ENCODE measurements at regions not wholly inside any gene's neighbourhood (a gene's known extent, or its start where the extent isn't known, plus 50 kb on each side); places are given as distances from the start of the nearest gene placed in this dataset.
"Not testable (repeated sequence)": the region's sequence is repeated elsewhere in the genome, so short reads cannot be mapped to it uniquely, and the experiment has no call there.

DNA sequence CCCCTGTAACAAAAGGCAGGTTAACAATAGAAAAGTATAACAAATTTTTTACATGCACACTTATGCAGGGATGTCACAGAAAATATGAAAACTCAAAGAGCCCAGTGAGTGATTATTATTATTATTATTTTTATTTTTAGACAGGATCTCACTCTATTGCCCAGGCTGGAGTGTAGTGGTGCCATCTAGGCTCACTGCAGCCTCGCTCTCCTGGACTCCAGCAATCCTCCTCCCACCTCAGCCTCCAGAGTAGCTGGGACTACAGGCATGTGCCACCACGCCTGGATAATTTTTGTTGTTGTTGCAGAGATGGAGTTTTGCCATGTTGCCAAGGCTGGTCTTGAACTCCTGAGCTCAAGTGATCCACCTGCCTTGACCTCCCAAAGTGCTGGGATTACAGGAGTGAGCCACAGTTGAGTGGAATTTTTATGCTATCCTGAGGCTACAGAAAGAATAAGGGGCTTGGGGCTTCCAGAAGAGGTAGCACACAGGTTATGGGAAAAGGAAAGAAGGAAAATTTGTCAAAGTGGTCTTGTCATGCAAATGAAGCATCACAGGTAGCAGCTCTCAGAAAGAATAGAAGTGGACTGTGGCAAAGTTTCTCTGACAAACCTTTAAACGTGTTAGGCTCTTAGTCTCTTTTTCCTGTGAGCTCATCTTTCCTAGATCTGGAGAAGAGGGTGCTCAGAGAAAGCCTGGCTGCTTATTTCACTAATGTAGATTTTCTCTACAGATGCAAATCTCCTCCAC, 87.7 kb upstream of the LSM14A start:
- Histone ChIP-seq H3K27me3 (ENCODE audit: control insufficient read depth, insufficient read depth, low read length) (no peaks in the 10 kb centered on the region), H3K36me3 (ENCODE audit: control insufficient read depth, insufficient read depth, low read length) (no peaks in the 10 kb centered on the region)

DNA sequence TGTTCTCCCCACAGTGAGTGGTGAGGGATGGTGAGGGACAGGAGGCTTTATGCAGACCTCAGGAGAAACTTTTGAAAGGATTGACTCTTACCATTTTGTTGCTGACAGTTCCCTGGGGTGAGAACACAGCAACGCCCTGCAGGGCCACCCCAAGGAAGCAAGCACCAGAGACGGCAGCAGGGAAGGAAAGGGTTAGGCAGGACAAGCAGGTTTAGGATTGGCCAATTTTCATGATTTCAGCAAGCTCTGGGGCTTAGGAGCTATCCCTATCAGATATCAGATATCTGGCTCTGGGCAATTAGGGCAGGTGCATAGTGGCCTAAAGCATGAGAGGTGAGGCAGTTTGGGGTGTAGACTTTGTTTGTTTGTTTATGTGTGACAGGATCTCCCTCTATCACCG, 87.0 kb upstream of the LSM14A start:
- no peak overlapping the region for H3K27ac ChIP-seq (ENCODE audit: low read depth, low read length)
- H3K4me1 ChIP-seq (ENCODE audit: control insufficient read depth, insufficient read depth, low read length): peaks cover 23% of the 10 kb centered on the region
- H3K4me3 ChIP-seq (ENCODE audit: low read depth, low read length): no peak overlapping the region
- H3K9me3 ChIP-seq (ENCODE audit: control insufficient read depth, insufficient read depth, low read depth, low read length): peaks cover 13% of the 10 kb centered on the region
- no peak overlapping the region for H3K9ac ChIP-seq (ENCODE audit: low read length)
- no peaks in the 10 kb centered on the region for H3K36me3 ChIP-seq (ENCODE audit: control insufficient read depth, insufficient read depth, low read length)
- no peaks in the 10 kb centered on the region for H3K27me3 ChIP-seq (ENCODE audit: control insufficient read depth, insufficient read depth, low read length)

More for the DNA sequence above, 87.7 kb upstream of the LSM14A start:
- Histone ChIP-seq H3K27ac (ENCODE audit: low read depth, low read length) (no peak overlapping the region), H3K9ac (ENCODE audit: low read length) (no peak overlapping the region), H3K9me3 (ENCODE audit: control insufficient read depth, insufficient read depth, low read depth, low read length) (peaks cover 13% of the 10 kb centered on the region), H3K4me1 (ENCODE audit: control insufficient read depth, insufficient read depth, low read length) (peaks cover 23% of the 10 kb centered on the region), H3K4me3 (ENCODE audit: low read depth, low read length) (no peak overlapping the region)

DNA sequence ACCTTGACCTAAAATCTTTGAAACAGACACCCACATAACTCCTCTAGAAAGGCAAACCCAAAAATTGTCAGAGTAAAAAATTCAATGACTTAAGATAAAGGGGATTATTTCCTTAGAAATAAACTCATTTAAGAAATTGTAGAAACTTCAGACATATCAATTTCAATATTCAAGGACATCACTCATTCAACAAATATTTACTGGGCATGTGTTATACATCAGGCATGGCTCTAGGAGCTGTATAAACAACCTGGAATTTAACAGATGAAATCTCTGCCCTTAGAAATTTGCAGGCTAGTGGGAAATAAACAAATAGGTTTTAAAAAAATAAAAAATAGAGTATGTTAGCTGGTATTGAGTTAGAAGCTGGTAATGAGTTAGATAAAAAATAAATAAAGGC, 84.0 kb upstream of the LSM14A start:
- Histone ChIP-seq H3K27ac (ENCODE audit: low read depth, low read length) (no peak overlapping the region), H3K27me3 (ENCODE audit: control insufficient read depth, insufficient read depth, low read length) (no peaks in the 10 kb centered on the region), H3K9ac (ENCODE audit: low read length) (no peak overlapping the region), H3K4me1 (ENCODE audit: control insufficient read depth, insufficient read depth, low read length) (peaks cover 14% of the 10 kb centered on the region), H3K36me3 (ENCODE audit: control insufficient read depth, insufficient read depth, low read length) (no peaks in the 10 kb centered on the region), H3K4me3 (ENCODE audit: low read depth, low read length) (no peak overlapping the region), H3K9me3 (ENCODE audit: control insufficient read depth, insufficient read depth, low read depth, low read length) (peaks cover 13% of the 10 kb centered on the region)

DNA sequence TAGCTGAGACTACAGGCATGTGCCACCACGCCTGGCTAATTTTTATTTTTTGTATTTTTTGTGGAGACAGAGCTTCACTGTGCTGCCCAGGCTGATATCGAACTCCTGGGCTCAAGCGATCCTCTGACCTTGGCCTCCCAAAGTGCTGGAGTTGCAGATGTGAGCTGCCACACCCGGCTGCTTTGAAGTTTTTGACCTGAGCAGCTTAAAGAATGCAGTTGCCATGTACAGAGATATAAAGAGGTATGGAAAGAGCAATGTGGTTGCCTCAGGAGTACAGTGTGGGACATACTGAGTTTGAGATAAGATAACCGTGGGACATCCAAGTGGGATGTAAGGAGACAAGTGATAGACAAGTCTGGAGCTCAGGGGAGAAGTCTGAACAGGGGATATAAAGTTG, 82.7 kb upstream of the LSM14A start:
- Histone ChIP-seq H3K4me1 (ENCODE audit: control insufficient read depth, insufficient read depth, low read length) (peaks cover 12% of the 10 kb centered on the region), H3K9me3 (ENCODE audit: control insufficient read depth, insufficient read depth, low read depth, low read length) (peaks cover 13% of the 10 kb centered on the region), H3K36me3 (ENCODE audit: control insufficient read depth, insufficient read depth, low read length) (no peaks in the 10 kb centered on the region), H3K4me3 (ENCODE audit: low read depth, low read length) (no peak overlapping the region), H3K9ac (ENCODE audit: low read length) (no peak overlapping the region), H3K27ac (ENCODE audit: low read depth, low read length) (no peak overlapping the region), H3K27me3 (ENCODE audit: control insufficient read depth, insufficient read depth, low read length) (no peaks in the 10 kb centered on the region)

DNA sequence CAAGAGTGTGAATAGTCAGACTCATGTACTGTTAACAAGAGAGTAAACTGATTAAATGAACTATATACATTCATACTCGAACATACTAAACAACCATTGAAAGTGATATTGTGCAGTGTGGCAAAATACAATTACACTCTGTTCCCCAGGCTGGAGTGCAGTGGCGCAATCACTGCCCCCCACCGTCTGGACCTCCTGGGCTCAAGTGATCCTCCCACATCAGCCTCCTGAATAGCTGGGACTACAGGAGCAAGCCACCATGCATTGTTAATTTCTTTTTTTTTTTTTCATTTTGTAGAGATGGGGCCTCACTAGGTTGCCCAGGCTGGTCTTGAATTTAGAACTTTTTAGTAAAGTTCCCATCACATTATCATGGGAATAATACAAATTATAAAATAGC, 77.3 kb upstream of the LSM14A start:
- Histone ChIP-seq H3K4me1 (ENCODE audit: control insufficient read depth, insufficient read depth, low read length) (peaks cover 2% of the 10 kb centered on the region; the same call in 1 of the 2 replicates), H3K4me3 (ENCODE audit: low read depth, low read length) (no peak overlapping the region), H3K27me3 (ENCODE audit: control insufficient read depth, insufficient read depth, low read length) (no peaks in the 10 kb centered on the region), H3K27ac (ENCODE audit: low read depth, low read length) (no peak overlapping the region), H3K9me3 (ENCODE audit: control insufficient read depth, insufficient read depth, low read depth, low read length) (no peaks in the 10 kb centered on the region), H3K36me3 (ENCODE audit: control insufficient read depth, insufficient read depth, low read length) (no peaks in the 10 kb centered on the region), H3K9ac (ENCODE audit: low read length) (no peak overlapping the region)

DNA sequence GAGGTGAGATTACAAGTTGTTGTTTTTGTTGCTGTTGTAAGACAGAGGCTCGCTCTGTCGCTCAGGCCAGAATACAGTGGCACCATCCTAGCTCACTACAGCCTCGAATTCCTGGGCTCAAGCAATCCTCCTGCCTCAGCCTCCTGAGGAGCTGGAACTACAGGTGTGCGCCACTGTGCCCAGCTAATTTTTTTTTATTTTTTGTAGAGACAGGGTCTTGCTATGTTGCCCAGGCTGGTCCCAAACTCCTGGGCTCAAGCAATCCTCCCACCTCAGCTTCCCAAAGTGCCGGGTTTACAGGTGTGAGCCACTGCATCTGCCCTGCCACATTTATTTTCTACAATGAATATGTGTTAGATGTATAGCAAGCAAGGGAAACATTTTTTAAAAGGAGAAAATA, 76.9 kb upstream of the LSM14A start:
- H3K4me3 ChIP-seq (ENCODE audit: low read depth, low read length); H3K9me3 ChIP-seq (ENCODE audit: control insufficient read depth, insufficient read depth, low read depth, low read length); H3K36me3 ChIP-seq (ENCODE audit: control insufficient read depth, insufficient read depth, low read length); H3K4me1 ChIP-seq (ENCODE audit: control insufficient read depth, insufficient read depth, low read length); H3K27me3 ChIP-seq (ENCODE audit: control insufficient read depth, insufficient read depth, low read length); H3K9ac ChIP-seq (ENCODE audit: low read length); H3K27ac ChIP-seq (ENCODE audit: low read depth, low read length): not testable (repeated sequence)

DNA sequence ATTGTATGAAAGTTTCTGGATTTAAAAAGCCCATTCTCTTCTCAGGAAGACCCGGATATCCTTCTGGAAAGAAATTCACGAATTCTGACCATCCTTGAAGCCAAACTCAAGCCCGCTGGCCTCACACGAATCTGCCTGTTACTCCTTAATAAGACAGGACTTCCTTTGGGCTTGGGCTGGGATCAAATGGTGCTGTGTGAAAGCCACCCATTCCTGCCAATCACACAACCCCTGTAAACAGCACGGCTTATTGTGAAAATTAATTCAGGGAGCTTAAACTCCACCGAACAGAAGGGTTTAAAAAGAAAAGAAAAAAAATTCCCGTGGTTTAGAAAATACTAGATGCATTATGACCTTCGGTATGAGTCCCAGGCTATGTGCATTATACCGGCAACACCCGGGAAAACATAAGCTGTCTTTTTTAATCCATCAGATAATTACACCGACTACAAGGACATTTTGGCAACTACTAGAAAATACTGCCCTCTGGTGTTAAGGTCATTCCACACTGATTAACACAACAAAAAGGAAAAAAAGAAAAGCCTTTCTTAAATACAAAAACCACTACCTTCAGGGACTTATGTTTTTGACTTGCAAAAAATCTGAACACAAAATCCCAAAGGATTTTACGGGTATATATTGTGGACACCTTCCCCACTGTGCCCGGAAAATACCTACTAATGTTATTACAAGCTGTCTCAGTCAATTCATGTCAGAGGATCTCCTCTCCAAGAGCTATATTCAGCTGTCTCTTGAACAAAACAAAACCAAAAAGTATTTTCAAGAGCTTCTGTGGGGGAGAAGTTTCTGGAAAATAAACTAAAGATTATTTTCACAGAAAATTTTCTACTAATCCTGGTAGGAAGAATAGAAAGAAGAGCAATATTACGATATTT, 76.0 kb upstream of the LSM14A start:
- H3K9me3 ChIP-seq (ENCODE audit: control insufficient read depth, insufficient read depth, low read depth, low read length): no peaks in the 10 kb centered on the region
- no peaks in the 10 kb centered on the region for H3K36me3 ChIP-seq (ENCODE audit: control insufficient read depth, insufficient read depth, low read length)
- H3K9ac ChIP-seq (ENCODE audit: low read length): no peak overlapping the region
- peak overlapping the region; percentile 38; the same call in 1 of the 2 replicates for H3K4me3 ChIP-seq (ENCODE audit: low read depth, low read length)
- peaks cover 2% of the 10 kb centered on the region; the same call in 1 of the 2 replicates for H3K4me1 ChIP-seq (ENCODE audit: control insufficient read depth, insufficient read depth, low read length)
- no peak overlapping the region for H3K27ac ChIP-seq (ENCODE audit: low read depth, low read length)
- no peaks in the 10 kb centered on the region for H3K27me3 ChIP-seq (ENCODE audit: control insufficient read depth, insufficient read depth, low read length)

DNA sequence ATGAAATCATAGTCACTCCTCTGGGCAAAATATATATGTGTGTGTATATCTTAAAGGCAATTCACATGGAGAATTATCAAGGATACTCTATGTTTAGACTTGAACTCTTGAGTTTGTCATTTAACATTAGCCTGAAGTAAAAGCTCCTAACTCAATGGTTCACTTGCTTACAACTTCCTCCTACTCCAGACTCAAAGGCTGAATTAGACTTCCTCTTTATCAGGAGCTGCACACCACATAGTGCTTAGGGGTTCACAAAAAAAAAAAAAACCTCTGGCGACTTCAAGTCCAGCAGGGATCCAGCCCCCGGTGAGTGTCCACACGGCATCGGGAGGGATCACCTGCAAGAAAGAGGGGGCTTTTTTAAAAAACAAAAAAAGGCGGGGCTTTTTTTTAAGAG, 68.2 kb upstream of the LSM14A start:
- Histone ChIP-seq H3K27me3 (ENCODE audit: control insufficient read depth, insufficient read depth, low read length) (no peaks in the 10 kb centered on the region), H3K4me1 (ENCODE audit: control insufficient read depth, insufficient read depth, low read length) (no peaks in the 10 kb centered on the region), H3K4me3 (ENCODE audit: low read depth, low read length) (no peak overlapping the region), H3K27ac (ENCODE audit: low read depth, low read length) (no peak overlapping the region), H3K9me3 (ENCODE audit: control insufficient read depth, insufficient read depth, low read depth, low read length) (no peaks in the 10 kb centered on the region), H3K9ac (ENCODE audit: low read length) (no peak overlapping the region), H3K36me3 (ENCODE audit: control insufficient read depth, insufficient read depth, low read length) (no peaks in the 10 kb centered on the region)

DNA sequence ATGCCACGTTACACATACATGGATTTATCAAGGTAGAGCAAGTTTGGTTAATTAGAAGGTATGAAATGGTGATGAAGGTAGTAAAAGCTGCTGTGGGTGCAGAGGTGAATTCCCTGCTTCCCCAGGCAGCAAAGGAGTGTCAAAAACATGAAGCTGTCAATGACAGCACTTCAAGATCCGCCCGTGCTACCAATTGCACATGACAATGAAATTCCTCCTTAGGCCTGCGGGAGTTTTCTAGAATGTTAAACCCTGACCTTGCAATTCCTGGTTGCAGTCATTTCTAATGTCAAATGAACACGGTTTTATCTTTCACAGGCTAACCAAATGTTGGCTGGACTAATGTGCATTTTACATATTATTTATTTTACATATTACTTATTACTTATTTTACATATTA, 67.7 kb upstream of the LSM14A start:
- no peaks in the 10 kb centered on the region for H3K27me3 ChIP-seq (ENCODE audit: control insufficient read depth, insufficient read depth, low read length)
- no peak overlapping the region for H3K4me3 ChIP-seq (ENCODE audit: low read depth, low read length)
- no peaks in the 10 kb centered on the region for H3K9me3 ChIP-seq (ENCODE audit: control insufficient read depth, insufficient read depth, low read depth, low read length)
- no peaks in the 10 kb centered on the region for H3K4me1 ChIP-seq (ENCODE audit: control insufficient read depth, insufficient read depth, low read length)
- no peaks in the 10 kb centered on the region for H3K36me3 ChIP-seq (ENCODE audit: control insufficient read depth, insufficient read depth, low read length)
- no peak overlapping the region for H3K27ac ChIP-seq (ENCODE audit: low read depth, low read length)
- H3K9ac ChIP-seq (ENCODE audit: low read length): no peak overlapping the region

DNA sequence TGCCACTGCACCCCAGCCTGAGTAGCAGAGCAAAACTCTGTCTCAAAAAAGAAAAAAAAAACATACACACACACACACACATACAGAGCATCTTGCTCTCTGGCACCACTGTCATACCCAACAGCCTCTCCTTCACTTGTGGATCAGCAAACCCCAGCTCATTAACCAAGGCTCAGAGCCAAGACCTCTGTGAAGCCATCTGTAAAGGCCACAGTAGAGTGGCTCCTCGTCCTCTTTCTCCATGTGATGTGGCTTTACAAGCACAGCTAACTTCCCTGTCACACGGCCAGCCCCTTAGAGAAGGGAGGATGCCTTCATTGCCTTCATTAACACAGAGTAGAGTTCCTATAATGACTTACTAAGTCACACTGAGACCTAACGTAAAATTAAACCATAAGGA, 62.7 kb upstream of the LSM14A start:
- Histone ChIP-seq H3K4me3 (ENCODE audit: low read depth, low read length) (no peak overlapping the region), H3K9ac (ENCODE audit: low read length) (no peak overlapping the region), H3K27ac (ENCODE audit: low read depth, low read length) (no peak overlapping the region), H3K36me3 (ENCODE audit: control insufficient read depth, insufficient read depth, low read length) (no peaks in the 10 kb centered on the region), H3K9me3 (ENCODE audit: control insufficient read depth, insufficient read depth, low read depth, low read length) (no peaks in the 10 kb centered on the region), H3K4me1 (ENCODE audit: control insufficient read depth, insufficient read depth, low read length) (no peaks in the 10 kb centered on the region), H3K27me3 (ENCODE audit: control insufficient read depth, insufficient read depth, low read length) (no peaks in the 10 kb centered on the region)
